C4-2B (cell line): ENCODE measurements at regions not wholly inside any gene's neighbourhood (a gene's known extent, or its start where the extent isn't known, plus 50 kb on each side); places are given as distances from the start of the nearest gene placed in this dataset.
"Not testable (repeated sequence)": the region's sequence is repeated elsewhere in the genome, so short reads cannot be mapped to it uniquely, and the experiment has no call there.

Experiments
- H3K27ac ChIP-seq: fragments of 450-650 bp; 2 replicates; pipeline ENCODE4 v1.5.1; 2017
- ZFX ChIP-seq: fragments of 450-650 bp; IDR thresholded peaks from 2 replicates; pipeline ENCODE4 v1.6.1; 2017
- TF ChIP-seq, protein P1 (sequence below): fragments of 450-650 bp; conservative IDR thresholded peaks from 2 replicates; pipeline ENCODE4 v1.5.1; 2017; ENCODE audit warnings: mild to moderate bottlenecking

- no peak for TF ChIP-seq ZFX
- TF ChIP-seq, protein P1, sequence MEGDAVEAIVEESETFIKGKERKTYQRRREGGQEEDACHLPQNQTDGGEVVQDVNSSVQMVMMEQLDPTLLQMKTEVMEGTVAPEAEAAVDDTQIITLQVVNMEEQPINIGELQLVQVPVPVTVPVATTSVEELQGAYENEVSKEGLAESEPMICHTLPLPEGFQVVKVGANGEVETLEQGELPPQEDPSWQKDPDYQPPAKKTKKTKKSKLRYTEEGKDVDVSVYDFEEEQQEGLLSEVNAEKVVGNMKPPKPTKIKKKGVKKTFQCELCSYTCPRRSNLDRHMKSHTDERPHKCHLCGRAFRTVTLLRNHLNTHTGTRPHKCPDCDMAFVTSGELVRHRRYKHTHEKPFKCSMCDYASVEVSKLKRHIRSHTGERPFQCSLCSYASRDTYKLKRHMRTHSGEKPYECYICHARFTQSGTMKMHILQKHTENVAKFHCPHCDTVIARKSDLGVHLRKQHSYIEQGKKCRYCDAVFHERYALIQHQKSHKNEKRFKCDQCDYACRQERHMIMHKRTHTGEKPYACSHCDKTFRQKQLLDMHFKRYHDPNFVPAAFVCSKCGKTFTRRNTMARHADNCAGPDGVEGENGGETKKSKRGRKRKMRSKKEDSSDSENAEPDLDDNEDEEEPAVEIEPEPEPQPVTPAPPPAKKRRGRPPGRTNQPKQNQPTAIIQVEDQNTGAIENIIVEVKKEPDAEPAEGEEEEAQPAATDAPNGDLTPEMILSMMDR = no peak
- H3K27ac ChIP-seq = no peak overlapping the region
Measured at GRCh38 chr7:96562458-96562857, 147.2 kb downstream of the SEM1 start.

- no peak overlapping the region for H3K27ac ChIP-seq
- no peak for TF ChIP-seq ZFX
- TF ChIP-seq, protein P1 = no peak
Measured at GRCh38 chr7:96561892-96562291, 147.8 kb downstream of the SEM1 start.

DNA sequence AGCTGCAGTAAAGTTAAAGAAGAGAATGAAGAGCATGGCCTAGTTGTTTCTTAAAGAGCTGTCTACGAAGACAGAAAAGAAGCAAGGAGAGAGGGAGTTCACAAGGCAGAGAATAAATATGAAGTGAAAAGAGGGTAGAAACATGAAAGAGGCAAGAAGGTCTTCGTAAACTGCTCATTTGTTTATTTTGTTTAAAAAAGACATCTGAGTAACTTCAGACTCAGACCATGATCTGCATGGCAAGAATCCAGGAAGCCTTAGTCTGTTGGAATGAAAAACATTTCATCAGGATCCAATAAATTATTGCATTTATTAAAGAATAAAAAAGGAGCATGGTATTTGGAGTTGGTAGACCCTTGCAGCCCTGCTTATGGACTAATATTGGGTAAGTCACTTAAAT, 151.1 kb downstream of the SEM1 start:
- TF ChIP-seq ZFX = no peak
- TF ChIP-seq, protein P1 = no peak
- H3K27ac ChIP-seq = no peak overlapping the region

DNA sequence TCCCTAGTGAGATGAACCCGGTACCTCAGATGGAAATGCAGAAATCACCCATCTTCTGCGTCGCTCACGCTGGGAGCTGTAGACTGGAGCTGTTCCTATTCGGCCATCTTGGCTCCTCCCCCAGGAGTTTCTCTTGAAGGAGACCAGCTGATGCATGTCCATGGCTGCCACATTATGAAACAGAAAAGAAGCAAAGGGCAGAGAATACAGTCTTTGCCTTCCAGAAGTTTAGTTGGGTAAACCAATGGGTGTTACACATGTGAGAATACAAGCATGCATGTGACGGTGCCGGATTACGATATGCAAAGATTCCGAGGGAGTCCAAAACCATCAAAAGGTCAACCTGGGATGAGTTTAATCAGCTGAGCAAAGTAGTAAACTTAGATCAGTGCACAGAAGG, 151.6 kb downstream of the SEM1 start:
- TF ChIP-seq ZFX = no peak
- TF ChIP-seq, protein P1 = no peak
- H3K27ac ChIP-seq = no peak overlapping the region

GRCh38 chr7:96557598-96557997, 152.0 kb downstream of the SEM1 start:
- H3K27ac ChIP-seq = not testable (repeated sequence)

GRCh38 chr7:96548664-96549063, 161.0 kb downstream of the SEM1 start:
- H3K27ac ChIP-seq = peak overlapping the region; percentile 17; the same call in 1 of the 2 replicates
- no peak for TF ChIP-seq ZFX
- TF ChIP-seq, protein P1 = no peak

DNA sequence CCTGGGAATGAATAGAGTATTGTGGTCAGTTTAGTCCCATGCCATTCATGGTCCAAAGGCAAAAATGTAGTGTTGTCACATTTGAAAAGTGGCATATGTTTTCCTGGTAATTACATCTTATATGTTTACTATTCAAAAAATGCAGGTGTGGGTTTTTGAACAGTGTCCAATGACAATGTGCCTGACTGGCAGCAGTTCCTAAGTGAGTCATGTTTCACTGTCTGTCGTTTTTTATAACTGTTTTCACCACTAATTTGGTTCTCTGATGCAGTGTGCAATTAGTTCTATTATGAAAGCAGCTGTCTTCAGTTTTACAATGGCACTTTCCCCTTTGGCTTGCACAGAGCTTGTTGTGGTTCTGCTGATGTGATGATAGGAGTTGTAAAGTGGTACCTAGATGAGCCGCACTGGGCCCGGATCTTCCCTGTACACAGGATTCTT, 162.3 kb downstream of the SEM1 start:
- TF ChIP-seq, protein P1 = no peak
- TF ChIP-seq ZFX = no peak
- no peak overlapping the region for H3K27ac ChIP-seq

GRCh38 chr7:96546426-96546825, 163.2 kb downstream of the SEM1 start:
- no peak for TF ChIP-seq ZFX
- TF ChIP-seq, protein P1 = no peak
- no peak overlapping the region for H3K27ac ChIP-seq
